Fibroblast of lung (primary cell): ENCODE measurements at regions not wholly inside any gene's neighbourhood (a gene's known extent, or its start where the extent isn't known, plus 50 kb on each side); places are given as distances from the start of the nearest gene placed in this dataset.
A peak's percentile ranks its signal among the peaks of the same experiment; 100 is the strongest.

Source experiments
- DNase-seq, 2 donors: peaks; one replicate each; pipeline versions ENCODE4 v3.0.0 to v3.0.0-alpha.2; 2010; ENCODE audit warnings: low read depth in 2 of 2
- H2AFZ ChIP-seq: 2 replicates; pipeline ENCODE4 v1.5.1; 2012; ENCODE audit warnings: low read length, control low read depth, inconsistent platforms
- H3K27ac ChIP-seq: 2 replicates; pipeline ENCODE4 v1.5.1; 2011; ENCODE audit warnings: low read length, control low read depth; ENCODE audit not compliant: insufficient read depth
- H3K27me3 ChIP-seq: 2 replicates; pipeline ENCODE4 v1.5.1; 2011; ENCODE audit warnings: mild to moderate bottlenecking, low read length; ENCODE audit not compliant: control insufficient read depth, insufficient read depth
- H3K36me3 ChIP-seq: 2 replicates; pipeline ENCODE4 v1.5.1; 2011; ENCODE audit warnings: low read length; ENCODE audit not compliant: control insufficient read depth, insufficient read depth
- H3K4me1 ChIP-seq: 2 replicates; pipeline ENCODE4 v1.5.1; 2011; ENCODE audit warnings: low read length; ENCODE audit not compliant: control insufficient read depth, insufficient read depth; ENCODE audit errors: extremely low read depth
- H3K4me2 ChIP-seq: 2 replicates; pipeline ENCODE4 v1.5.1; 2011; ENCODE audit warnings: low read length, control low read depth; ENCODE audit not compliant: insufficient read depth; ENCODE audit errors: extremely low read depth
- H3K4me3 ChIP-seq, 4 experiments: fragments of 200-600 bp in 1 of 4; sonication (generic) in 1 of 4; replicated peaks in 1 of 4; 2 replicates each; pipeline ENCODE4 v1.5.1; 2011 to 2016; ENCODE audit warnings: low read length in 4 of 4, low read depth in 3 of 4, mild to moderate bottlenecking in 3 of 4, control low read depth in 2 of 4, inconsistent platforms in 1 of 4, mixed read lengths in 1 of 4; ENCODE audit not compliant: insufficient read depth in 1 of 4; ENCODE audit errors: control extremely low read depth in 1 of 4
- H3K79me2 ChIP-seq: 2 replicates; pipeline ENCODE4 v1.5.1; 2012; ENCODE audit warnings: mild to moderate bottlenecking, low read length, inconsistent platforms; ENCODE audit not compliant: control insufficient read depth, insufficient read depth
- H3K9ac ChIP-seq: 2 replicates; pipeline ENCODE4 v1.5.1; 2011; ENCODE audit warnings: mild to moderate bottlenecking, low read length, control low read depth; ENCODE audit not compliant: insufficient read depth
- H3K9me3 ChIP-seq: 2 replicates; pipeline ENCODE4 v1.5.1; 2012; ENCODE audit warnings: low read depth, low read length; ENCODE audit not compliant: control insufficient read depth, insufficient read depth
- H4K20me1 ChIP-seq: 2 replicates; pipeline ENCODE4 v1.5.1; 2011; ENCODE audit warnings: low read length; ENCODE audit not compliant: control insufficient read depth, insufficient read depth; ENCODE audit errors: extremely low read depth
- EZH2 ChIP-seq: IDR thresholded peaks from 2 replicates; pipeline ENCODE4 v1.5.1; 2012; ENCODE audit warnings: low read length, control low read depth, mild to moderate bottlenecking; ENCODE audit errors: missing control alignments
- TF ChIP-seq, protein P1 (sequence below), 2 donors: IDR thresholded peaks in 1 of 2; conservative IDR thresholded peaks in 1 of 2; 1 replicate in 1 of 2; 2 replicates in 1 of 2; pipeline ENCODE4 v1.5.1; 2011 to 2012; ENCODE audit warnings: low read length in 2 of 2, control low read depth in 1 of 2, inconsistent platforms in 1 of 2, low read depth in 1 of 2, mild to moderate bottlenecking in 1 of 2

DNA sequence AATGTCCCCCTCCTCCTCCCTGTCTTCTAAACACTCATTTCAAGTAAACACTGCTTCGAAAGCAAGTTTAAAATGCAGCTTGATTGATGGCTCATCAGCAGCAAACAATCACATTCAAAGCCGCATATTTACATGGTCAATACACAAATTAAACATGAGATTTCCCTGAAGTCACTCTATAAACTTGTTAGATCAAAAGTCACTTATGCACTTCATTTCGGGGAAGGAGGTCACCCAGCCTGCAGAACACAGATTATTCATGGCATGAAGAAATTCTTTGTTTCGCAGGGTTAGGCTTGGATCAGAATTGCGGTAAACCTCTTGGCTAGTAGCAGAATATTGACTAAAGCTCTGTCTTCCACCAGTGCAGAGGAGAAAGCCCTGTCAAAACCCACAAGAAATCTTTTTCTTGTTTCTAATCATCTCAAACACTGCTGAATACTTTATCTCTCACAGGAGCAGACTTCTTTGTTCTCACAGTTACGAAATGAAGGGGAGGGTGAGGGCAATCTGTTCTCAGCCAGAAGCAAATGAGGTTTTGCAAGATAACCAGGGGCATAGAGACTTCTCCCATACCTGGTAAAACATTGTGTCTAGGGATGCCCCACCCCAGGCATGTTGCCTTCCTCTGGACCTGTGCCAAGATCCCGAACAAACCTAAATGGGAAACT lies 133.3 kb upstream of the CHL1 start:
- H3K27ac ChIP-seq = no peak overlapping the region
- TF ChIP-seq EZH2 = no peak
- TF ChIP-seq, protein P1, sequence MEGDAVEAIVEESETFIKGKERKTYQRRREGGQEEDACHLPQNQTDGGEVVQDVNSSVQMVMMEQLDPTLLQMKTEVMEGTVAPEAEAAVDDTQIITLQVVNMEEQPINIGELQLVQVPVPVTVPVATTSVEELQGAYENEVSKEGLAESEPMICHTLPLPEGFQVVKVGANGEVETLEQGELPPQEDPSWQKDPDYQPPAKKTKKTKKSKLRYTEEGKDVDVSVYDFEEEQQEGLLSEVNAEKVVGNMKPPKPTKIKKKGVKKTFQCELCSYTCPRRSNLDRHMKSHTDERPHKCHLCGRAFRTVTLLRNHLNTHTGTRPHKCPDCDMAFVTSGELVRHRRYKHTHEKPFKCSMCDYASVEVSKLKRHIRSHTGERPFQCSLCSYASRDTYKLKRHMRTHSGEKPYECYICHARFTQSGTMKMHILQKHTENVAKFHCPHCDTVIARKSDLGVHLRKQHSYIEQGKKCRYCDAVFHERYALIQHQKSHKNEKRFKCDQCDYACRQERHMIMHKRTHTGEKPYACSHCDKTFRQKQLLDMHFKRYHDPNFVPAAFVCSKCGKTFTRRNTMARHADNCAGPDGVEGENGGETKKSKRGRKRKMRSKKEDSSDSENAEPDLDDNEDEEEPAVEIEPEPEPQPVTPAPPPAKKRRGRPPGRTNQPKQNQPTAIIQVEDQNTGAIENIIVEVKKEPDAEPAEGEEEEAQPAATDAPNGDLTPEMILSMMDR (conservative IDR thresholded peaks at IDR 0.05 in 1 of 2, IDR thresholded peaks at IDR 0.05 in 1 of 2; ENCODE audit: low read depth in 1 of 2, low read length in 2 of 2) = no peak
- no peak overlapping the region for H3K9ac ChIP-seq
- H3K36me3 ChIP-seq = no peaks in the 10 kb centered on the region
- H2AFZ ChIP-seq = no peak overlapping the region
- no peak overlapping the region for H3K4me3 ChIP-seq
- H3K4me2 ChIP-seq = no peak overlapping the region
- DNase-seq = peak; percentile 18 to 72
- no peaks in the 10 kb centered on the region for H3K4me1 ChIP-seq
- no peaks in the 10 kb centered on the region for H3K79me2 ChIP-seq
- H4K20me1 ChIP-seq = no peaks in the 10 kb centered on the region
- H3K9me3 ChIP-seq = no peaks in the 10 kb centered on the region
- no peaks in the 10 kb centered on the region for H3K27me3 ChIP-seq

DNA sequence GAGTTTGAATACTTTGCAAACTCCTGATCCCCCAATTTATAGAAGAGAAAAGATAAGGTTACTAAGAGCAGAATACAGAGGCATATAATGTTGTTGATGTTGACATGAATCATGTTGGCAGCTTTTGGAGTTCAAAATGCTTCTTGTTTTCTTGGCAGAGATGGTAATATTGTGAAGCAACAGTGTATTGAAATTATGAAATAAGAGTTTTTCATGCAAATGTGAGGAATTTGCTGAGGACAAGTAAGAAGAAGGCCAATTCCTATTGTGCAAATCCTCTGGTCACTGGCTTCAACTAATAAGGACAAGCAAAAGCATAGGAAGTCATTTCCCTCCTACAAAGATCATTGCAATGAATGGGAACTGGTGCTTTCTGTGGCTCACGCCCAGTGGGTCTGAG lies 126.9 kb upstream of the CHL1 start:
- Histone ChIP-seq H3K4me1 (no peaks in the 10 kb centered on the region), H2AFZ (no peak overlapping the region), H3K9me3 (no peaks in the 10 kb centered on the region), H4K20me1 (no peaks in the 10 kb centered on the region), H3K27ac (no peak overlapping the region), H3K4me3 (no peak overlapping the region), H3K4me2 (no peak overlapping the region), H3K79me2 (no peaks in the 10 kb centered on the region), H3K36me3 (no peaks in the 10 kb centered on the region), H3K27me3 (no peaks in the 10 kb centered on the region), H3K9ac (no peak overlapping the region)
- TF ChIP-seq EZH2 = no peak
- DNase-seq = peak in 1 of 2 donors; percentile 79

DNA sequence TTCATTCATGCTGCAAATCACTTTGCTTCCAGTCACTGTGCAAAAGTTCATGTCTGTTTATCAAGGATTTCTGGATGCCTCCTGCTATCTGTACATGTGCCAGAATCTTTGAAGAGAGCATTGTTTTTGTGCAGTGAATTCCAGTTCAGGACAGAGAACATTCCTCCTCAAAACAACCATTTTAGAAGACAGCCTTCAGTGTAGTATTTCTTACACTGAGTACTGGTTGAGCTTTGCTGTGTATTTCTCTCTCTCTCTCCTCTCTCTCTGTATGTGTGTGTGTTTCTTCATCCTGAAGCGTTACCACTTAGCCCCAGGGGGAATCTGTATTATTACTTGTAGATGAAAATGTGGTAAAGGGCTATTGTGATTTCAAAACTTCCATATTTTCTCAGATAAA lies 123.8 kb upstream of the CHL1 start:
- Histone ChIP-seq H3K36me3 (no peaks in the 10 kb centered on the region), H3K79me2 (no peaks in the 10 kb centered on the region), H3K4me3 (no peak overlapping the region), H3K9me3 (no peaks in the 10 kb centered on the region), H3K27ac (no peak overlapping the region), H3K4me1 (no peaks in the 10 kb centered on the region), H3K9ac (no peak overlapping the region), H2AFZ (no peak overlapping the region), H4K20me1 (no peaks in the 10 kb centered on the region), H3K27me3 (no peaks in the 10 kb centered on the region), H3K4me2 (no peak overlapping the region)
- no peak for TF ChIP-seq EZH2
- TF ChIP-seq, protein P1 (conservative IDR thresholded peaks at IDR 0.05 in 1 of 2, IDR thresholded peaks at IDR 0.05 in 1 of 2; ENCODE audit: low read depth in 1 of 2, low read length in 2 of 2) = no peak
- DNase-seq = peak in 1 of 2 donors; percentile 39
